HG03280 (cell line): ENCODE measurements at regions not wholly inside any gene's neighbourhood (a gene's known extent, or its start where the extent isn't known, plus 50 kb on each side); places are given as distances from the start of the nearest gene placed in this dataset.

ENCODE experiments used
- ATAC-seq: cut with Tn5 transposase; IDR thresholded peaks from one replicate; pipeline ENCODE4 v1.9.1; 2021; ENCODE audit warnings: mild to moderate bottlenecking, moderate library complexity; ENCODE audit not compliant: unreplicated experiment

GRCh38 chr14:53692885-53693284 is 263.7 kb downstream of the BMP4 start:
- no peak for ATAC-seq

GRCh38 chr14:53692451-53692850 is 264.2 kb downstream of the BMP4 start:
- ATAC-seq: no peak

- ATAC-seq: no peak
Observed at GRCh38 chr14:53683229-53683628, 273.4 kb downstream of the BMP4 start.

GRCh38 chr14:53672526-53672925 is 284.1 kb downstream of the BMP4 start:
- ATAC-seq: no peak

GRCh38 chr14:53670701-53671100 is 285.9 kb downstream of the BMP4 start:
- ATAC-seq: no peak

GRCh38 chr14:53668897-53669296 is 287.7 kb downstream of the BMP4 start:
- ATAC-seq: no peak

GRCh38 chr14:53663709-53664108 is 292.9 kb downstream of the BMP4 start:
- no peak for ATAC-seq

- ATAC-seq: no peak
Observed at GRCh38 chr14:53655080-53655785, 301.4 kb downstream of the BMP4 start.

- ATAC-seq: no peak
Observed at GRCh38 chr14:53652068-53652467, 304.6 kb downstream of the BMP4 start.

GRCh38 chr14:53651096-53651740 is 305.4 kb downstream of the BMP4 start:
- ATAC-seq: no peak

- ATAC-seq: no peak
Observed at GRCh38 chr14:53646925-53647324, 309.7 kb downstream of the BMP4 start.

GRCh38 chr14:53640695-53641094 is 315.9 kb downstream of the BMP4 start:
- no peak for ATAC-seq

- no peak for ATAC-seq
Observed at GRCh38 chr14:53638966-53639365, 317.7 kb downstream of the BMP4 start.

- ATAC-seq: no peak
Observed at GRCh38 chr14:53634793-53635192, 321.8 kb downstream of the BMP4 start.

- ATAC-seq: no peak
Observed at GRCh38 chr14:53630336-53630735, 326.3 kb downstream of the BMP4 start.

GRCh38 chr14:53628732-53629430 is 327.7 kb downstream of the BMP4 start:
- no peak for ATAC-seq

GRCh38 chr14:53628261-53628660 is 328.4 kb downstream of the BMP4 start:
- ATAC-seq: no peak

GRCh38 chr14:53626761-53627160 is 329.9 kb downstream of the BMP4 start:
- no peak for ATAC-seq

GRCh38 chr14:53622447-53622846 is 334.2 kb downstream of the BMP4 start:
- no peak for ATAC-seq

- ATAC-seq: no peak
Observed at GRCh38 chr14:53621921-53622320, 334.7 kb downstream of the BMP4 start.

- no peak for ATAC-seq
Observed at GRCh38 chr14:53621433-53621832, 335.2 kb downstream of the BMP4 start.

- no peak for ATAC-seq
Observed at GRCh38 chr14:53620890-53621289, 335.7 kb downstream of the BMP4 start.
